ENCODE measurements at regions not wholly inside any gene's neighbourhood (a gene's known extent, or its start where the extent isn't known, plus 50 kb on each side); places are given as distances from the start of the nearest gene placed in this dataset.

DNA sequence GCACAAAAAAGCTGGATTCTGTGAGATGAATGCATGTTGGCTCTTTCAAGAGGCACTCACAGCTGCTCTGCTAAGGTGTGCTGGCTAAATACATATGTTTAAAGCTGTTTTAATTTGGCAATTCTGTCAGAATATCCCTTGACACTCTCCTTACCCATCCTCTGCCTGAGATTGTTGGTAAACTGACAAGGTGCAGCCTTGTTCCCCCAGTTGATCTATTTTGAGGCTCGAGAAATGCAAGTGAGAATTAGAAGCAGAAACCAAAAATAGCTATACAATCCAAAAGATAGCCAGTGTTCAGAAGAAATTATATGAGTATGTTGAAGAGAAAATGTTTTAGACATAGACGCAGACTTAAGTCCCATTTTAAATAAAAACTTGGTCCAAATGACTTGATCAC is 971.7 kb upstream of the GYPC start:
- peaks cover 12% of the 10 kb centered on the region; the same call in 1 of the 2 replicates for H3F3A ChIP-seq (ENCODE audit: insufficient read depth, low read length)
- H3K9me3 ChIP-seq (replicated peaks; ENCODE audit: insufficient read depth, low read length), result no peaks in the 10 kb centered on the region
- H3K9me2 ChIP-seq (replicated peaks; ENCODE audit: insufficient read depth, low read length), result no peaks in the 10 kb centered on the region
- no peaks in the 10 kb centered on the region for H4K20me1 ChIP-seq (ENCODE audit: insufficient read depth, low read length)
- no peaks in the 10 kb centered on the region for H3K79me2 ChIP-seq (ENCODE audit: low read length)
- H3K9ac ChIP-seq (ENCODE audit: low read length), result peak overlapping the region; percentile 17; the same call in 1 of the 2 replicates
- H3K27ac ChIP-seq (ENCODE audit: low read length), result peak overlapping the region; percentile 75; the same call in 1 of the 2 replicates
- peak overlapping the region; percentile 13 for H2AFZ ChIP-seq (ENCODE audit: low read length)
- TF ChIP-seq EZH2phosphoT487 (IDR thresholded peaks at IDR 0.05; ENCODE audit: low read length) (no peak), CTCF (IDR thresholded peaks at IDR 0.05; ENCODE audit: low read length) (no peak)
- H3K36me3 ChIP-seq (replicated peaks; ENCODE audit: insufficient read depth, low read length), result no peaks in the 10 kb centered on the region
- H3K27me3 ChIP-seq (replicated peaks; ENCODE audit: insufficient read depth, low read length), result no peaks in the 10 kb centered on the region
- peak; percentile 61 for DNase-seq
- peak overlapping the region; percentile 91 for H3K4me2 ChIP-seq (ENCODE audit: low read depth, low read length)
- peak overlapping the region; percentile 35 for H3K4me3 ChIP-seq (ENCODE audit: low read length)
- peaks cover 28% of the 10 kb centered on the region for H3K4me1 ChIP-seq (ENCODE audit: low read length)

- H3K4me1 ChIP-seq (ENCODE audit: low read length), result peaks cover 28% of the 10 kb centered on the region
- TF ChIP-seq CTCF (IDR thresholded peaks at IDR 0.05; ENCODE audit: low read length), result no peak
- peaks cover 12% of the 10 kb centered on the region; the same call in 1 of the 2 replicates for H3F3A ChIP-seq (ENCODE audit: insufficient read depth, low read length)
- H3K27me3 ChIP-seq (replicated peaks; ENCODE audit: insufficient read depth, low read length), result no peaks in the 10 kb centered on the region
- peak overlapping the region; percentile 91 for H3K4me2 ChIP-seq (ENCODE audit: low read depth, low read length)
- peak; percentile 61 for DNase-seq
- H4K20me1 ChIP-seq (ENCODE audit: insufficient read depth, low read length), result no peaks in the 10 kb centered on the region
- no peaks in the 10 kb centered on the region for H3K79me2 ChIP-seq (ENCODE audit: low read length)
- peak overlapping the region; percentile 75; the same call in 1 of the 2 replicates for H3K27ac ChIP-seq (ENCODE audit: low read length)
- peak overlapping the region; percentile 13 for H2AFZ ChIP-seq (ENCODE audit: low read length)
- no peaks in the 10 kb centered on the region for H3K36me3 ChIP-seq (replicated peaks; ENCODE audit: insufficient read depth, low read length)
- no peaks in the 10 kb centered on the region for H3K9me2 ChIP-seq (replicated peaks; ENCODE audit: insufficient read depth, low read length)
- peak overlapping the region; percentile 35 for H3K4me3 ChIP-seq (ENCODE audit: low read length)
- no peaks in the 10 kb centered on the region for H3K9me3 ChIP-seq (replicated peaks; ENCODE audit: insufficient read depth, low read length)
- peak overlapping the region; percentile 17; the same call in 1 of the 2 replicates for H3K9ac ChIP-seq (ENCODE audit: low read length)
These were observed 971.0 kb upstream of the GYPC start for GRCh38 chr2:125684932-125685331.

DNA sequence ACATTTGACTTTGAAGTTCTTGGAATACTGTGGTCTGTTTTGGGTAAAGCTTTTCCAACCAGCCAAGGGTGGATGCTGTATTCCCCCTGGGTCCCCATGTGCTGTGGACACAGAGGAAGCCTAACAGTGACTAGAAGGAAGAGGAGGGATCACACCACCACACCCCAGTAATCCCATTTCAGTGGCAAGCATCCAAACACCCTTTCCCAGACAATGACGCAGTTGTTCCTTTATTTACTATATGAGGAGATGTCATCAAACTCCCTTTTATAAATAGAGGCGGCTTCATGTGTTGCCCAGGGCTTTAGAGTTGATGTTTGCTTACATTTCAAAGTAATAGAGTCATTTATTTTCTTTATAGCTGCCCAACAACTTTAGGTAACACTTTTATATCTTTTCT is 959.4 kb upstream of the GYPC start:
- Histone ChIP-seq H3K27me3 (replicated peaks; ENCODE audit: insufficient read depth, low read length) (no peaks in the 10 kb centered on the region), H3K36me3 (replicated peaks; ENCODE audit: insufficient read depth, low read length) (no peaks in the 10 kb centered on the region), H3F3A (ENCODE audit: insufficient read depth, low read length) (no peaks in the 10 kb centered on the region), H3K9me3 (replicated peaks; ENCODE audit: insufficient read depth, low read length) (no peaks in the 10 kb centered on the region), H3K9ac (ENCODE audit: low read length) (no peak overlapping the region), H3K79me2 (ENCODE audit: low read length) (no peaks in the 10 kb centered on the region), H3K27ac (ENCODE audit: low read length) (no peak overlapping the region), H3K4me2 (ENCODE audit: low read depth, low read length) (no peak overlapping the region), H4K20me1 (ENCODE audit: insufficient read depth, low read length) (no peaks in the 10 kb centered on the region), H2AFZ (ENCODE audit: low read length) (no peak overlapping the region), H3K9me2 (replicated peaks; ENCODE audit: insufficient read depth, low read length) (no peaks in the 10 kb centered on the region), H3K4me3 (ENCODE audit: low read length) (no peak overlapping the region), H3K4me1 (ENCODE audit: low read length) (no peaks in the 10 kb centered on the region)
- DNase-seq, result no peak
- TF ChIP-seq CTCF (IDR thresholded peaks at IDR 0.05; ENCODE audit: low read length) (no peak), EZH2 (optimal IDR thresholded peaks at IDR 0.05; ENCODE audit: low read depth, low read length) (no peak), EZH2phosphoT487 (IDR thresholded peaks at IDR 0.05; ENCODE audit: low read length) (no peak)
